OCI-LY3 (cell line): ENCODE measurements at regions not wholly inside any gene's neighbourhood (a gene's known extent, or its start where the extent isn't known, plus 50 kb on each side); places are given as distances from the start of the nearest gene placed in this dataset.

ENCODE experiments used
- H2AFZ ChIP-seq: fragments of 200-600, 300-600 bp; shearing (Covaris generic); 2 replicates; pipeline ENCODE4 v1.6.0; 2014; ENCODE audit warnings: antibody characterized with exemption, low read depth, low read length
- H3K27ac ChIP-seq: fragments of 200-600, 300-600 bp; sonication (generic); 2 replicates; pipeline ENCODE4 v1.5.1; 2014; ENCODE audit warnings: mild to moderate bottlenecking, low read length, moderate library complexity, mixed read lengths
- H3K27me3 ChIP-seq: fragments of 200-600, 300-600 bp; sonication (generic); 2 replicates; pipeline ENCODE4 v1.6.1; 2014; ENCODE audit warnings: low read depth, low read length, mixed read lengths
- H3K36me3 ChIP-seq: fragments of 200-600, 300-600 bp; sonication (generic); replicated peaks from 2 replicates; pipeline ENCODE3; 2014; ENCODE audit warnings: low read depth, low read length, mixed read lengths
- H3K4me1 ChIP-seq: fragments of 300-600, 200-600 bp; sonication (generic); 2 replicates; pipeline ENCODE4 v1.6.1; 2014; ENCODE audit warnings: low read length, mixed read lengths
- H3K4me2 ChIP-seq: fragments of 200-600, 300-600 bp; sonication (generic); 2 replicates; pipeline ENCODE4 v1.6.1; 2014; ENCODE audit warnings: low read length, mixed read lengths
- H3K4me3 ChIP-seq: fragments of 300-600, 200-600 bp; sonication (generic); 2 replicates; pipeline ENCODE4 v1.5.1; 2014; ENCODE audit warnings: antibody characterized with exemption, mild to moderate bottlenecking, low read length, moderate library complexity
- H3K79me2 ChIP-seq: fragments of 300-600, 200-600 bp; shearing (Covaris generic); 2 replicates; pipeline ENCODE4 v1.6.1; 2014; ENCODE audit warnings: mild to moderate bottlenecking, low read length, mixed read lengths
- H3K9ac ChIP-seq: fragments of 300-600, 200-600 bp; shearing (Covaris generic); 2 replicates; pipeline ENCODE4 v1.6.0; 2014; ENCODE audit warnings: mild to moderate bottlenecking, low read length, moderate library complexity
- H3K9me3 ChIP-seq: fragments of 200-600, 300-600 bp; shearing (Covaris generic); 2 replicates; pipeline ENCODE4 v1.6.1; 2014; ENCODE audit warnings: low read length, mixed read lengths; ENCODE audit not compliant: insufficient read depth
- H4K20me1 ChIP-seq: fragments of 200-600, 300-600 bp; sonication (generic); 2 replicates; pipeline ENCODE4 v1.6.1; 2016; ENCODE audit warnings: low read length, mixed read lengths; ENCODE audit not compliant: insufficient read depth
- CTCF ChIP-seq: fragments of 200-600, 300-600 bp; sonication (generic); IDR thresholded peaks from 2 replicates; pipeline ENCODE4 v1.5.1; 2014; ENCODE audit warnings: antibody characterized with exemption, low read length, low read depth
- EZH2phosphoT487 ChIP-seq: fragments of 200-600 bp; shearing (Covaris generic); IDR thresholded peaks from 2 replicates; pipeline ENCODE4 v1.6.1; 2018; ENCODE audit warnings: antibody characterized with exemption, mixed run types, low read depth

- Histone ChIP-seq H2AFZ (no peak overlapping the region), H3K27me3 (no peaks in the 10 kb centered on the region), H3K9ac (no peak overlapping the region), H3K4me3 (no peak overlapping the region), H3K9me3 (no peaks in the 10 kb centered on the region), H3K4me2 (no peak overlapping the region), H3K79me2 (no peaks in the 10 kb centered on the region), H3K36me3 (no peaks in the 10 kb centered on the region), H3K4me1 (peaks cover 11% of the 10 kb centered on the region), H3K27ac (no peak overlapping the region), H4K20me1 (no peaks in the 10 kb centered on the region)
- TF ChIP-seq EZH2phosphoT487 (no peak), CTCF (no peak)
Measured at GRCh38 chr7:88391247-88391646, 84.6 kb upstream of the STEAP4 start.

GRCh38 chr7:88387368-88387767 is 80.7 kb upstream of the STEAP4 start:
- Histone ChIP-seq H3K36me3 (no peaks in the 10 kb centered on the region), H3K4me3 (no peak overlapping the region), H3K79me2 (no peaks in the 10 kb centered on the region), H3K4me2 (no peak overlapping the region), H3K27ac (no peak overlapping the region), H3K9me3 (no peaks in the 10 kb centered on the region), H3K27me3 (no peaks in the 10 kb centered on the region), H2AFZ (no peak overlapping the region), H3K4me1 (peaks cover 5% of the 10 kb centered on the region; the same call in 1 of the 2 replicates), H3K9ac (no peak overlapping the region), H4K20me1 (no peaks in the 10 kb centered on the region)
- TF ChIP-seq EZH2phosphoT487: no peak
- no peak for TF ChIP-seq CTCF

- H3K4me2 ChIP-seq: no peak overlapping the region
- H3K9me3 ChIP-seq: no peaks in the 10 kb centered on the region
- H3K27me3 ChIP-seq: no peaks in the 10 kb centered on the region
- H3K36me3 ChIP-seq: no peaks in the 10 kb centered on the region
- H2AFZ ChIP-seq: no peak overlapping the region
- no peaks in the 10 kb centered on the region for H3K79me2 ChIP-seq
- H3K9ac ChIP-seq: no peak overlapping the region
- TF ChIP-seq CTCF (no peak), EZH2phosphoT487 (no peak)
- peaks cover 5% of the 10 kb centered on the region; the same call in 1 of the 2 replicates for H3K4me1 ChIP-seq
- H3K27ac ChIP-seq: no peak overlapping the region
- H3K4me3 ChIP-seq: no peak overlapping the region
- H4K20me1 ChIP-seq: no peaks in the 10 kb centered on the region
Measured at GRCh38 chr7:88386665-88387156, 80.0 kb upstream of the STEAP4 start.

GRCh38 chr7:88377434-88377833 is 70.7 kb upstream of the STEAP4 start:
- no peaks in the 10 kb centered on the region for H4K20me1 ChIP-seq
- H3K4me2 ChIP-seq: no peak overlapping the region
- H3K36me3 ChIP-seq: no peaks in the 10 kb centered on the region
- H2AFZ ChIP-seq: no peak overlapping the region
- no peaks in the 10 kb centered on the region for H3K9me3 ChIP-seq
- H3K4me1 ChIP-seq: no peaks in the 10 kb centered on the region
- TF ChIP-seq EZH2phosphoT487 (no peak), CTCF (no peak)
- no peaks in the 10 kb centered on the region for H3K27me3 ChIP-seq
- H3K4me3 ChIP-seq: no peak overlapping the region
- no peak overlapping the region for H3K9ac ChIP-seq
- H3K79me2 ChIP-seq: no peaks in the 10 kb centered on the region
- H3K27ac ChIP-seq: no peak overlapping the region
